Upper lobe of left lung (tissue), 6 donors: ENCODE measurements at regions not wholly inside any gene's neighbourhood (a gene's known extent, or its start where the extent isn't known, plus 50 kb on each side); places are given as distances from the start of the nearest gene placed in this dataset.

Experiments
- ATAC-seq, 2 donors: fragments of 200-7000 bp; cut with Tn5 transposase; one replicate each; pipeline ENCODE4 v1.9.1; 2022; ENCODE audit warnings: mild to moderate bottlenecking in 2 of 2, moderate library complexity in 2 of 2; ENCODE audit not compliant: low FRiP score in 2 of 2
- DNase-seq, 2 donors: peaks; one replicate each; pipeline ENCODE4 v3.0.0-alpha.2; 2019 to 2020
- H3K27ac ChIP-seq, 4 donors: fragments of 200-600 bp; sonication (generic); one replicate each; pipeline ENCODE4 v1.5.1; 2016 to 2019
- H3K27me3 ChIP-seq, 4 donors: fragments of 200-600 bp; sonication (generic); one replicate each; pipeline ENCODE4 v1.5.1; 2017 to 2019
- H3K36me3 ChIP-seq, 4 donors: fragments of 200-600 bp; sonication (generic); one replicate each; pipeline ENCODE4 v1.5.1; 2016 to 2019
- H3K4me1 ChIP-seq, 4 donors: fragments of 200-600 bp; sonication (generic); one replicate each; pipeline ENCODE4 v1.5.1; 2018 to 2019
- H3K4me3 ChIP-seq, 4 donors: fragments of 200-600 bp; sonication (generic); one replicate each; pipeline ENCODE4 v1.5.1; 2017 to 2019; ENCODE audit warnings: mild to moderate bottlenecking in 2 of 4, moderate library complexity in 1 of 4
- H3K9me3 ChIP-seq, 4 donors: fragments of 200-600 bp; sonication (generic); one replicate each; pipeline ENCODE4 v1.5.1; 2018 to 2019
- CTCF ChIP-seq, 6 experiments: fragments of 450-650 bp in 4 of 6; fragments of 200-600 bp in 2 of 6; sonication (generic) in 2 of 6; IDR thresholded peaks; one replicate each; pipeline ENCODE4 v1.5.1; 2016 to 2019; ENCODE audit warnings: antibody characterized with exemption in 6 of 6
- EP300 ChIP-seq, 4 donors: sonication (generic); formaldehyde crosslinking; IDR thresholded peaks; one replicate each; pipeline ENCODE4 v1.5.1; 2017; ENCODE audit warnings: antibody characterized with exemption in 4 of 4, control low read depth in 2 of 4
- POLR2A ChIP-seq, 4 donors: fragments of 450-650 bp; IDR thresholded peaks; one replicate each; pipeline ENCODE4 v1.5.1; 2016 to 2017; ENCODE audit warnings: antibody characterized with exemption in 4 of 4, mild to moderate bottlenecking in 2 of 4
- POLR2AphosphoS5 ChIP-seq, 2 donors: sonication (generic); formaldehyde crosslinking; IDR thresholded peaks; one replicate each; pipeline ENCODE4 v1.5.1; 2017; ENCODE audit warnings: antibody characterized with exemption in 2 of 2
- WGBS, 2 donors: methylation state at CpG; one replicate each; pipeline ENCODE4 v1.1.5; 2017 to 2018; 5-methylcytosine and 5-hydroxymethylcytosine counted together
- donor health status: DM: no; HTN: no; CAD: no; lungs with moderate emphysema.
- donor health status: DM: no; HTN: yes; CAD: no; lungs with severe emphysema.

GRCh38 chr3:188060264-188060835 is 93.6 kb upstream of the LPP start:
- Histone ChIP-seq H3K9me3 (no peaks in the 10 kb centered on the region), H3K4me1 (peaks cover 0 to 15% (median 3%) of the 10 kb centered on the region in 4 donors), H3K36me3 (no peaks in the 10 kb centered on the region), H3K27me3 (no peaks in the 10 kb centered on the region), H3K4me3 (no peak overlapping the region), H3K27ac (no peak overlapping the region)
- no peak for DNase-seq
- no peak for ATAC-seq
- no peak for TF ChIP-seq POLR2AphosphoS5 (IDR thresholded peaks at IDR 0.05)
- 94 to 95% methylated on average over 2 of the region's 2 CpGs for WGBS, 2 donors

- WGBS, 2 donors: 11 to 31% methylated on average over 2 of the region's 2 CpGs
- Histone ChIP-seq H3K36me3 (no peaks in the 10 kb centered on the region), H3K9me3 (no peaks in the 10 kb centered on the region), H3K4me1 (peaks cover 0 to 16% (median 3%) of the 10 kb centered on the region in 4 donors), H3K27ac (no peak overlapping the region), H3K4me3 (no peak overlapping the region), H3K27me3 (no peaks in the 10 kb centered on the region)
- ATAC-seq (peak in 1 of 2 donors; percentile 60), DNase-seq (peak in 1 of 2 donors; percentile 28)
- TF ChIP-seq EP300 (IDR thresholded peaks at IDR 0.05): peak in 2 of 4 donors; percentile 10 to 52
- TF ChIP-seq CTCF (IDR thresholded peaks at IDR 0.05): no peak
These were observed 93.0 kb upstream of the LPP start for GRCh38 chr3:188060840-188061544.

- Histone ChIP-seq H3K9me3 (no peaks in the 10 kb centered on the region), H3K27ac (no peak overlapping the region), H3K27me3 (no peaks in the 10 kb centered on the region), H3K36me3 (no peaks in the 10 kb centered on the region), H3K4me3 (no peak overlapping the region), H3K4me1 (peaks cover 0 to 16% (median 3%) of the 10 kb centered on the region in 4 donors)
- ATAC-seq: no peak
- no peak for DNase-seq
- no peak for TF ChIP-seq POLR2A (IDR thresholded peaks at IDR 0.05)
- no peak for TF ChIP-seq EP300 (IDR thresholded peaks at IDR 0.05)
- 81 to 86% methylated on average over 2 of the region's 2 CpGs for WGBS, 2 donors
These were observed 91.7 kb upstream of the LPP start for GRCh38 chr3:188062216-188062615.

- H3K4me3 ChIP-seq: no peak overlapping the region
- DNase-seq (peak in 1 of 2 donors; percentile 42), ATAC-seq (no peak)
- no peak overlapping the region for H3K27ac ChIP-seq
- WGBS, 2 donors: 70 to 77% methylated on average over 4 of the region's 4 CpGs
- H3K4me1 ChIP-seq: peaks cover 0 to 16% (median 3%) of the 10 kb centered on the region in 4 donors
- no peaks in the 10 kb centered on the region for H3K36me3 ChIP-seq
- no peaks in the 10 kb centered on the region for H3K27me3 ChIP-seq
- TF ChIP-seq CTCF (IDR thresholded peaks at IDR 0.05) (no peak), POLR2AphosphoS5 (IDR thresholded peaks at IDR 0.05) (no peak), POLR2A (IDR thresholded peaks at IDR 0.05) (no peak), EP300 (IDR thresholded peaks at IDR 0.05) (no peak)
- no peaks in the 10 kb centered on the region for H3K9me3 ChIP-seq
These were observed 89.0 kb upstream of the LPP start for GRCh38 chr3:188064831-188065493.

- no peak overlapping the region for H3K27ac ChIP-seq
- no peak for ATAC-seq
- TF ChIP-seq POLR2A (IDR thresholded peaks at IDR 0.05) (no peak), POLR2AphosphoS5 (IDR thresholded peaks at IDR 0.05) (no peak), EP300 (IDR thresholded peaks at IDR 0.05) (no peak), CTCF (IDR thresholded peaks at IDR 0.05) (no peak)
These were observed 87.8 kb upstream of the LPP start for GRCh38 chr3:188066141-188066540.

More at GRCh38 chr3:188066141-188066540, 87.8 kb upstream of the LPP start:
- Histone ChIP-seq H3K27me3 (no peaks in the 10 kb centered on the region), H3K4me3 (no peak overlapping the region), H3K9me3 (no peaks in the 10 kb centered on the region), H3K4me1 (peaks cover 0 to 12% (median 3%) of the 10 kb centered on the region in 4 donors), H3K36me3 (no peaks in the 10 kb centered on the region)
- 88% methylated on average over 5 of the region's 5 CpGs for WGBS, 2 donors
- no peak for DNase-seq
